Activated T-cell treated with anti-CD3 and anti-CD28 coated beads, Interleukin-2, amount 50 U/mL, for 72 hours (primary cell): ENCODE measurements at regions not wholly inside any gene's neighbourhood (a gene's known extent, or its start where the extent isn't known, plus 50 kb on each side); places are given as distances from the start of the nearest gene placed in this dataset.
A peak's percentile ranks its signal among the peaks of the same experiment; 100 is the strongest.
"Not testable (repeated sequence)": the region's sequence is repeated elsewhere in the genome, so short reads cannot be mapped to it uniquely, and the experiment has no call there.

ENCODE experiments used
- ATAC-seq, 2 donors: fragments of 150-1000 bp; cut with Tn5 transposase; replicated peaks in 1 of 2; 2 replicates each; pipeline ENCODE4 v1.10.0; 2021; ENCODE audit warnings: moderate library complexity in 2 of 2, mild to moderate bottlenecking in 1 of 2
- DNase-seq, 2 donors: peaks; one replicate each; pipeline ENCODE4 v3.0.0; 2021 to 2022; ENCODE audit warnings: mixed read lengths in 1 of 2
- H3K27ac Mint-ChIP-seq: one replicate; pipeline ENCODE4 v1.8.0; 2022; ENCODE audit warnings: mild to moderate bottlenecking, moderate library complexity, mixed read lengths
- H3K27me3 Mint-ChIP-seq: one replicate; pipeline ENCODE4 v1.8.0; 2022; ENCODE audit warnings: low read depth, mixed read lengths
- H3K36me3 Mint-ChIP-seq, 2 donors: one replicate each; pipeline ENCODE4 v1.8.0; 2022; ENCODE audit warnings: mixed read lengths in 2 of 2, mild to moderate bottlenecking in 1 of 2; ENCODE audit not compliant: insufficient read depth in 2 of 2
- H3K4me1 Mint-ChIP-seq: one replicate; pipeline ENCODE4 v1.8.0; 2022; ENCODE audit warnings: low read depth, mixed read lengths
- H3K4me3 Mint-ChIP-seq, 2 donors: one replicate each; pipeline ENCODE4 v1.8.0; 2022; ENCODE audit warnings: mild to moderate bottlenecking in 2 of 2, mixed read lengths in 2 of 2, moderate library complexity in 2 of 2
- H3K9me3 Mint-ChIP-seq, 2 donors: one replicate each; pipeline ENCODE4 v1.8.0; 2022; ENCODE audit warnings: mixed read lengths in 2 of 2

- DNase-seq: no peak
- H3K9me3 Mint-ChIP-seq: no peaks in the 10 kb centered on the region
Observed at GRCh38 chr5:90265545-90265857, 144.1 kb downstream of the CETN3 start.

DNA sequence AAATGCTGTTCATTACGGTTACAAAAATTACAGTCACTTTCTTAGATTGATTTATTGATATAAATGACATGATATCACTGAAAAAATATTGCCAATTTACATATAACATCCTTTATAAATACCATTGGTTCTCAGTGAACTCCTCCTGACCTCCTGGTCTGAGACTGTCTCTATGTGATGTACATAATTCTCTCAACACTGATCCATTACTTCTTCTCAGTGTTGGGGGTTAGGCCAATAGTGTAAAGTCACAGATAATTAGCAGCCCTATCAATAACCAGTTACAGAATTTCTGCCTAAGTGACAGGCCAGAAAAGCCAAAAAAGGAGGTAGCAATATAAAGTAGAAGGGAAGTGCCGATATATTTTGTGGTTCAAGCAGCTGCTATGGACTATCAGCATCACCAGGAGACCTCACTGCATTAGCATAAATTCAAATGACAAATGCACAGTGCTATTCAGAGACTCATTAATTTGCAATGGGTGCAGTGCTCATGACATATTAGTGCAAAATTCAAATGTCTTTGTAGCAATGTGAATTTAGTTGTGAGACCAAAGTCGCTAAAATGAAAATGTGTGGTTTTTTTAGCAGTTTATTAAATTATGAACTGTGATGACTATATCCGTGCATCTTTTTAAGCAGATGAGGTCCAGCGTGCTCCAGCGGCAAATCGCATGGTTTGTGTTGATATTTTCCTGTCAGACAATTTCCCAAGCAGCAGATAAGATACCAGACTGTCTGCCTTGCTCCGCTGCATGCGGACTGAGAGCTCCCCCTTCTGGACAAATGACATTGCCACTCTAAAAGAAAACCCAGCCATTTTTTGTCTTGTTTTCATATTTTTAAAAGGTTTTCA is 144.6 kb downstream of the CETN3 start:
- peak; percentile 43 to 58 for DNase-seq
- no peaks in the 10 kb centered on the region for H3K27me3 Mint-ChIP-seq
- H3K4me1 Mint-ChIP-seq: no peaks in the 10 kb centered on the region
- H3K36me3 Mint-ChIP-seq: no peaks in the 10 kb centered on the region
- no peaks in the 10 kb centered on the region for H3K9me3 Mint-ChIP-seq
- no peak overlapping the region for H3K27ac Mint-ChIP-seq
- ATAC-seq: no peak
- H3K4me3 Mint-ChIP-seq: no peak overlapping the region

More at GRCh38 chr5:90265545-90265857, 144.1 kb downstream of the CETN3 start:
- Mint-ChIP-seq H3K4me1 (no peaks in the 10 kb centered on the region), H3K4me3 (no peak overlapping the region), H3K36me3 (no peaks in the 10 kb centered on the region), H3K27me3 (no peaks in the 10 kb centered on the region), H3K27ac (no peak overlapping the region)
- no peak for ATAC-seq

DNA sequence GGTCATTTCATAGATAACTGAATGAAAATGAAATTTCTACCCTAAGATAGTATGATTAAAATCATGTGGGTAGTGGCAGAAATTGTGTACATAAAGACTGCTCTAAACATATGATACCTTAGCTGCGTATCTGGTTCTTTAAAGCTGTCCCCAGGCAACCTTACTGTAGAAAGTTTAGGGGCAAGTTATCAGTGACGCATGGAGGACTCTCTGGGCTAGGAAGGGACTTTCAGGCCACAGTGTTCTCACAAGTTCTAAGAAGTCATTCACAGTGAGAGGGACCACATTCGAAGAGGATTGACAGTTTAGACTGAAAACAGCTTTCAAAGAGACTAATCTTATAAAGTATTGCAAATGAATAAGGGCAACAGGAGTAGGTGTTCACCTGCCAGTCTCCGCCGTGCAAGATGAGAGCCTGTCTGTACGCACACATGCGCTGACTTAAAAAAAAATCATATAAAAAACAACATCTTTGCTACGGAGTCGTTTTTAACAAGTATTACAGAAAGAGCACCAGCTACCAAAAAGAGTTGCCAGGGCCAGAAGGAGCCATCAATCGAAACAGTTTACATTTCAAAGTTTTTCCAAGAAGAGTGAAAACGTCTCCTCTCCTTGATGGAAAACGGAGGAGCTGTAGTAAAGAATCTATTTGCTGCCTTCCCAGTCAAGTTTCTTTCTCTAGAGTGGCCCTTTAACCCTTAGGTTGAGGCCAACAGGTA is 146.3 kb downstream of the CETN3 start:
- no peaks in the 10 kb centered on the region for H3K36me3 Mint-ChIP-seq
- H3K27ac Mint-ChIP-seq: no peak overlapping the region
- H3K4me1 Mint-ChIP-seq: no peaks in the 10 kb centered on the region
- DNase-seq (no peak), ATAC-seq (no peak)
- H3K4me3 Mint-ChIP-seq: no peak overlapping the region
- H3K9me3 Mint-ChIP-seq: no peaks in the 10 kb centered on the region
- H3K27me3 Mint-ChIP-seq: no peaks in the 10 kb centered on the region

GRCh38 chr5:90251447-90251846 is 158.1 kb downstream of the CETN3 start:
- no peak for DNase-seq
- Mint-ChIP-seq H3K4me1 (no peaks in the 10 kb centered on the region), H3K36me3 (no peaks in the 10 kb centered on the region), H3K9me3 (no peaks in the 10 kb centered on the region), H3K27ac (no peak overlapping the region), H3K27me3 (no peaks in the 10 kb centered on the region), H3K4me3 (no peak overlapping the region)
- ATAC-seq: no peak

DNA sequence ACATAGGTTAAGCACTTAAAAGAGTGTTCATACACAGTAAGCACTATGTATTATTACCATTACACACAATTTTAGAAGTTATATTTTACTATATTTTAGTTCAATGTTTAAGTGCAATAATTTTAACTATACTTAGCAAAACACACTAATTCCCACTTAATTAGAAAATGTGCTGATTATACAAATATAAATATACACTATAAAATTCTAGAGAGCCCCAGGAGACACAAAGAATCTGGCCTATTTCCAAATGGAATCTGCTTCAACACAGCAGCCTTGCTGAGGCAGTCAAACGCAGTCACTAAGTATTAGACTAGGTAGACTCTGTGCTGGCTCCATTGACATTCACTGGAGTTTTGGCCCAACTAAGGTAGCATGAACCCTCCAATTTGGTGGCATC is 160.9 kb downstream of the CETN3 start:
- Mint-ChIP-seq H3K4me1 (no peaks in the 10 kb centered on the region), H3K9me3 (no peaks in the 10 kb centered on the region)
- no peak for ATAC-seq

GRCh38 chr5:90243848-90244247 is 165.7 kb downstream of the CETN3 start:
- not testable (repeated sequence) for H3K27me3 Mint-ChIP-seq, H3K36me3 Mint-ChIP-seq, H3K4me3 Mint-ChIP-seq, ATAC-seq, H3K27ac Mint-ChIP-seq, H3K9me3 Mint-ChIP-seq, DNase-seq, H3K4me1 Mint-ChIP-seq

More for the DNA sequence above, 160.9 kb downstream of the CETN3 start:
- Mint-ChIP-seq H3K36me3 (no peaks in the 10 kb centered on the region), H3K4me3 (no peak overlapping the region), H3K27ac (no peak overlapping the region), H3K27me3 (no peaks in the 10 kb centered on the region)
- no peak for DNase-seq

GRCh38 chr5:90233476-90233875 is 176.1 kb downstream of the CETN3 start:
- Mint-ChIP-seq H3K27ac (no peak overlapping the region), H3K36me3 (no peaks in the 10 kb centered on the region), H3K4me3 (no peak overlapping the region), H3K9me3 (no peaks in the 10 kb centered on the region), H3K27me3 (no peaks in the 10 kb centered on the region), H3K4me1 (no peaks in the 10 kb centered on the region)
- ATAC-seq: no peak
- DNase-seq: no peak

DNA sequence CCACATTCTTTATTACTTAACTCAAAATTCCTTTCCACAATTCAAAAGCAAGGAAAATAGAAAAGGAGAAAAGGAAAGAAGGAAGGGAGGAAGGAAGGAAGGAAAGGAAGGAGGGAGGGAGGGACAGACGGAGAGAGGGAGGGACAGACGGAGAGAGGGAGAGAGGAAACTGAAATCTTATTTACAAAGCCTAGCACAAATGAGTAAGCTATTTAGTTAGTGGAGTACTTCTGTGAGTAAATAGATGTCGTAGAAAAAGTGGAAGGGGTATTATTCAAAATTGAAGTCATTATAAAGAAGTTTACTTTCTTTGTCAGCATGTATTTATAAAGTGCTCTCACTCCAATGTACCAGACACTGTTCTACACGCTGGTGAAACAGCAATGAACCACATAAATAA is 177.9 kb downstream of the CETN3 start:
- DNase-seq (no peak), ATAC-seq (no peak)
- Mint-ChIP-seq H3K9me3 (no peaks in the 10 kb centered on the region), H3K27me3 (no peaks in the 10 kb centered on the region), H3K4me3 (no peak overlapping the region), H3K36me3 (no peaks in the 10 kb centered on the region), H3K27ac (no peak overlapping the region), H3K4me1 (no peaks in the 10 kb centered on the region)

GRCh38 chr5:90227683-90228082 is 181.9 kb downstream of the CETN3 start:
- Mint-ChIP-seq H3K9me3 (no peaks in the 10 kb centered on the region), H3K4me1 (no peaks in the 10 kb centered on the region), H3K36me3 (no peaks in the 10 kb centered on the region), H3K4me3 (no peak overlapping the region), H3K27ac (no peak overlapping the region), H3K27me3 (no peaks in the 10 kb centered on the region)
- ATAC-seq: no peak
- DNase-seq: no peak

GRCh38 chr5:90226433-90227099 is 183.0 kb downstream of the CETN3 start:
- H3K27me3 Mint-ChIP-seq: no peaks in the 10 kb centered on the region
- H3K4me1 Mint-ChIP-seq: no peaks in the 10 kb centered on the region
- H3K4me3 Mint-ChIP-seq: no peak overlapping the region
- DNase-seq (no peak), ATAC-seq (no peak)
- H3K9me3 Mint-ChIP-seq: no peaks in the 10 kb centered on the region
- H3K27ac Mint-ChIP-seq: no peak overlapping the region
- no peaks in the 10 kb centered on the region for H3K36me3 Mint-ChIP-seq

DNA sequence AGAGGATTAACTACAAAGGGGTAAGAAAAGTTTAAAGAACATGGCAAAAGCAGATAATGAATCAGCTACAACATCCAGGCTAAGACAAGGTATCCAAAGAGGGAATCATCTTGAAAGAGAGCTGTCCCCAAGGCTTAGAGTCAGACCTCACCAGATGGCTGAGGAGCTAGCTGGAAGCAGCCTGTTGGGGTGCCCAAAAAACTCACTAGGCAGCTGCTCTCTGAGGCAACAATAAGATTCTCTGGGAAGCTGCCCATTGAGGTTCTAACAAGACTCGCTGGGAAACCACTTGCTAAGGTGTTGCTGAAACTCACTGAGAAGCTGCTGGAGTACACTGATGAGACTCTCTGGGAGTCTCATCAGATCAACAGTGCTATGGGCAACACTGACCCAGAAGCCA is 185.2 kb downstream of the CETN3 start:
- H3K9me3 Mint-ChIP-seq: no peaks in the 10 kb centered on the region
- H3K27me3 Mint-ChIP-seq: no peaks in the 10 kb centered on the region
- ATAC-seq: no peak
- no peak overlapping the region for H3K27ac Mint-ChIP-seq
- H3K36me3 Mint-ChIP-seq: no peaks in the 10 kb centered on the region
- no peaks in the 10 kb centered on the region for H3K4me1 Mint-ChIP-seq
- no peak for DNase-seq
- no peak overlapping the region for H3K4me3 Mint-ChIP-seq

GRCh38 chr5:90223756-90224155 is 185.8 kb downstream of the CETN3 start:
- Mint-ChIP-seq H3K36me3 (no peaks in the 10 kb centered on the region), H3K4me1 (no peaks in the 10 kb centered on the region), H3K4me3 (no peak overlapping the region), H3K27ac (no peak overlapping the region), H3K9me3 (peaks cover 0 to 3% of the 10 kb centered on the region in 2 donors), H3K27me3 (no peaks in the 10 kb centered on the region)
- ATAC-seq (no peak), DNase-seq (no peak)

GRCh38 chr5:90221951-90222350 is 187.6 kb downstream of the CETN3 start:
- DNase-seq (no peak), ATAC-seq (no peak)
- H3K9me3 Mint-ChIP-seq: peaks cover 0 to 3% of the 10 kb centered on the region in 2 donors
- no peaks in the 10 kb centered on the region for H3K36me3 Mint-ChIP-seq
- no peaks in the 10 kb centered on the region for H3K27me3 Mint-ChIP-seq
- no peaks in the 10 kb centered on the region for H3K4me1 Mint-ChIP-seq
- no peak overlapping the region for H3K27ac Mint-ChIP-seq
- no peak overlapping the region for H3K4me3 Mint-ChIP-seq
